Small intestine (tissue), 7 donors: ENCODE measurements at regions not wholly inside any gene's neighbourhood (a gene's known extent, or its start where the extent isn't known, plus 50 kb on each side); places are given as distances from the start of the nearest gene placed in this dataset.

ENCODE experiments used
- DNase-seq, 2 donors: peaks; one replicate each; pipeline versions ENCODE4 v3.0.0 to v3.0.0-alpha.2; 2013
- FAIRE-seq: peaks from 2 replicates; lab custom pipeline; 2012; peaks lifted over from hg19 to GRCh38; lab: Jason Lieb, UNC
- H3K27ac ChIP-seq, 3 donors: one replicate each; pipeline ENCODE4 v1.5.1; 2013; ENCODE audit warnings: low read length in 2 of 3, mild to moderate bottlenecking in 2 of 3, control low read depth in 1 of 3, inconsistent platforms in 1 of 3, low read depth in 1 of 3, moderate library complexity in 1 of 3
- H3K27me3 ChIP-seq, 3 donors: one replicate each; pipeline ENCODE4 v1.6.1; 2013; ENCODE audit warnings: low read length in 3 of 3, inconsistent platforms in 1 of 3; ENCODE audit not compliant: control insufficient read depth in 3 of 3, insufficient read depth in 3 of 3
- H3K36me3 ChIP-seq, 3 donors: one replicate each; pipeline ENCODE4 v1.6.1; 2013; ENCODE audit warnings: low read length in 3 of 3, inconsistent platforms in 1 of 3, low read depth in 1 of 3, mild to moderate bottlenecking in 1 of 3, moderate library complexity in 1 of 3; ENCODE audit not compliant: control insufficient read depth in 3 of 3, insufficient read depth in 2 of 3
- H3K4me1 ChIP-seq, 3 donors: one replicate each; pipeline ENCODE4 v1.6.1; 2013; ENCODE audit warnings: low read length in 2 of 3, inconsistent platforms in 1 of 3, low read depth in 1 of 3, mild to moderate bottlenecking in 1 of 3, moderate library complexity in 1 of 3; ENCODE audit not compliant: control insufficient read depth in 3 of 3, insufficient read depth in 2 of 3
- H3K4me3 ChIP-seq, 3 donors: one replicate each; pipeline ENCODE4 v1.5.1; 2013; ENCODE audit warnings: low read length in 3 of 3, control low read depth in 1 of 3, inconsistent platforms in 1 of 3, low read depth in 1 of 3, mild to moderate bottlenecking in 1 of 3, moderate library complexity in 1 of 3
- H3K9me3 ChIP-seq, 2 donors: one replicate each; pipeline ENCODE4 v1.6.1; 2013; ENCODE audit warnings: low read depth in 1 of 2, low read length in 1 of 2; ENCODE audit not compliant: control insufficient read depth in 2 of 2, insufficient read depth in 1 of 2
- WGBS, 3 donors: extraction: QIAGEN DNeasy Blood & Tissue Kit; methylation state at CpG; one replicate each; pipeline ENCODE4 v1.1.7; 2013; 5-methylcytosine and 5-hydroxymethylcytosine counted together
- donor health status: healthy with polysubstance abuse.
- donor health status: control.
- donor health status: control.
- donor health status: Bipolar disorder and iron deficiency.
- donor health status: healthy.

GRCh38 chr20:11090751-11091150 lies 417.0 kb upstream of the JAG1 start:
- WGBS, 3 donors: 75 to 92% (median 84%) methylated on average over 1 of the region's 1 CpG
- Histone ChIP-seq H3K4me1 (no peaks in the 10 kb centered on the region), H3K9me3 (no peaks in the 10 kb centered on the region), H3K27me3 (no peaks in the 10 kb centered on the region), H3K27ac (no peak overlapping the region), H3K4me3 (no peak overlapping the region), H3K36me3 (no peaks in the 10 kb centered on the region)
- FAIRE-seq (no peak), DNase-seq (no peak)

- Histone ChIP-seq H3K27me3 (no peaks in the 10 kb centered on the region), H3K9me3 (no peaks in the 10 kb centered on the region), H3K27ac (no peak overlapping the region), H3K4me3 (no peak overlapping the region), H3K4me1 (no peaks in the 10 kb centered on the region), H3K36me3 (no peaks in the 10 kb centered on the region)
- DNase-seq: no peak
- 73 to 91% (median 82%) methylated on average over 1 of the region's 1 CpG for WGBS, 3 donors
- no peak for FAIRE-seq
Measured at GRCh38 chr20:11091511-11091910, 417.7 kb upstream of the JAG1 start.

GRCh38 chr20:11092151-11092550 lies 418.4 kb upstream of the JAG1 start:
- WGBS, 3 donors: 89 to 100% (median 96%) methylated on average over 1 of the region's 1 CpG
- Histone ChIP-seq H3K27ac (no peak overlapping the region), H3K9me3 (no peaks in the 10 kb centered on the region), H3K4me1 (no peaks in the 10 kb centered on the region), H3K36me3 (no peaks in the 10 kb centered on the region), H3K4me3 (no peak overlapping the region), H3K27me3 (no peaks in the 10 kb centered on the region)
- no peak for FAIRE-seq
- no peak for DNase-seq

GRCh38 chr20:11094196-11094595 lies 420.4 kb upstream of the JAG1 start:
- FAIRE-seq: no peak
- H3K36me3 ChIP-seq: no peaks in the 10 kb centered on the region
- DNase-seq: no peak
- no peaks in the 10 kb centered on the region for H3K27me3 ChIP-seq
- H3K9me3 ChIP-seq: no peaks in the 10 kb centered on the region
- H3K4me1 ChIP-seq: no peaks in the 10 kb centered on the region
- no peak overlapping the region for H3K27ac ChIP-seq
- no peak overlapping the region for H3K4me3 ChIP-seq
- WGBS, 3 donors: 89 to 94% (median 90%) methylated on average over 1 of the region's 1 CpG

GRCh38 chr20:11094711-11095110 lies 420.9 kb upstream of the JAG1 start:
- Histone ChIP-seq H3K9me3 (no peaks in the 10 kb centered on the region), H3K4me3 (no peak overlapping the region), H3K36me3 (no peaks in the 10 kb centered on the region), H3K27ac (no peak overlapping the region), H3K27me3 (no peaks in the 10 kb centered on the region), H3K4me1 (no peaks in the 10 kb centered on the region)
- DNase-seq (no peak), FAIRE-seq (no peak)
- WGBS, 3 donors: 59 to 75% (median 69%) methylated on average over 2 of the region's 2 CpGs

GRCh38 chr20:11098888-11099287 lies 425.1 kb upstream of the JAG1 start:
- Histone ChIP-seq H3K9me3 (no peaks in the 10 kb centered on the region), H3K27ac (no peak overlapping the region), H3K36me3 (no peaks in the 10 kb centered on the region), H3K4me1 (no peaks in the 10 kb centered on the region), H3K27me3 (no peaks in the 10 kb centered on the region), H3K4me3 (no peak overlapping the region)
- WGBS, 3 donors: 11 to 47% (median 39%) methylated on average over 1 of the region's 1 CpG
- FAIRE-seq (no peak), DNase-seq (peak; percentile 18 to 49)

GRCh38 chr20:11101243-11101642 lies 427.4 kb upstream of the JAG1 start:
- H3K27ac ChIP-seq: no peak overlapping the region
- H3K36me3 ChIP-seq: no peaks in the 10 kb centered on the region
- DNase-seq: no peak
- FAIRE-seq: no peak
- H3K4me3 ChIP-seq: no peak overlapping the region
- WGBS, 3 donors: 77 to 87% (median 80%) methylated on average over 2 of the region's 2 CpGs
- H3K9me3 ChIP-seq: no peaks in the 10 kb centered on the region
- no peaks in the 10 kb centered on the region for H3K27me3 ChIP-seq
- no peaks in the 10 kb centered on the region for H3K4me1 ChIP-seq

GRCh38 chr20:11101696-11102095 lies 427.9 kb upstream of the JAG1 start:
- Histone ChIP-seq H3K9me3 (no peaks in the 10 kb centered on the region), H3K4me3 (no peak overlapping the region), H3K4me1 (no peaks in the 10 kb centered on the region), H3K27ac (no peak overlapping the region), H3K27me3 (no peaks in the 10 kb centered on the region), H3K36me3 (no peaks in the 10 kb centered on the region)
- DNase-seq (no peak), FAIRE-seq (no peak)
- 92% methylated on average over 7 of the region's 7 CpGs for WGBS, 3 donors

GRCh38 chr20:11103866-11104265 lies 430.1 kb upstream of the JAG1 start:
- DNase-seq (no peak), FAIRE-seq (no peak)
- WGBS, 3 donors: 94 to 100% (median 97%) methylated on average over 1 of the region's 1 CpG
- H3K27me3 ChIP-seq: no peaks in the 10 kb centered on the region
- no peaks in the 10 kb centered on the region for H3K36me3 ChIP-seq
- H3K4me3 ChIP-seq: no peak overlapping the region
- no peaks in the 10 kb centered on the region for H3K9me3 ChIP-seq
- H3K27ac ChIP-seq: no peak overlapping the region
- H3K4me1 ChIP-seq: no peaks in the 10 kb centered on the region
